Fibroblast of lung (primary cell): ENCODE measurements at regions not wholly inside any gene's neighbourhood (a gene's known extent, or its start where the extent isn't known, plus 50 kb on each side); places are given as distances from the start of the nearest gene placed in this dataset.

Experiments
- DNase-seq, 2 donors: peaks; one replicate each; pipeline versions ENCODE4 v3.0.0 to v3.0.0-alpha.2; 2010; ENCODE audit warnings: low read depth in 2 of 2
- H2AFZ ChIP-seq: 2 replicates; pipeline ENCODE4 v1.5.1; 2012; ENCODE audit warnings: low read length, control low read depth, inconsistent platforms
- H3K27ac ChIP-seq: 2 replicates; pipeline ENCODE4 v1.5.1; 2011; ENCODE audit warnings: low read length, control low read depth; ENCODE audit not compliant: insufficient read depth
- H3K27me3 ChIP-seq: 2 replicates; pipeline ENCODE4 v1.5.1; 2011; ENCODE audit warnings: mild to moderate bottlenecking, low read length; ENCODE audit not compliant: control insufficient read depth, insufficient read depth
- H3K36me3 ChIP-seq: 2 replicates; pipeline ENCODE4 v1.5.1; 2011; ENCODE audit warnings: low read length; ENCODE audit not compliant: control insufficient read depth, insufficient read depth
- H3K4me1 ChIP-seq: 2 replicates; pipeline ENCODE4 v1.5.1; 2011; ENCODE audit warnings: low read length; ENCODE audit not compliant: control insufficient read depth, insufficient read depth; ENCODE audit errors: extremely low read depth
- H3K4me2 ChIP-seq: 2 replicates; pipeline ENCODE4 v1.5.1; 2011; ENCODE audit warnings: low read length, control low read depth; ENCODE audit not compliant: insufficient read depth; ENCODE audit errors: extremely low read depth
- H3K4me3 ChIP-seq, 4 experiments: fragments of 200-600 bp in 1 of 4; sonication (generic) in 1 of 4; replicated peaks in 1 of 4; 2 replicates each; pipeline ENCODE4 v1.5.1; 2011 to 2016; ENCODE audit warnings: low read length in 4 of 4, low read depth in 3 of 4, mild to moderate bottlenecking in 3 of 4, control low read depth in 2 of 4, inconsistent platforms in 1 of 4, mixed read lengths in 1 of 4; ENCODE audit not compliant: insufficient read depth in 1 of 4; ENCODE audit errors: control extremely low read depth in 1 of 4
- H3K79me2 ChIP-seq: 2 replicates; pipeline ENCODE4 v1.5.1; 2012; ENCODE audit warnings: mild to moderate bottlenecking, low read length, inconsistent platforms; ENCODE audit not compliant: control insufficient read depth, insufficient read depth
- H3K9ac ChIP-seq: 2 replicates; pipeline ENCODE4 v1.5.1; 2011; ENCODE audit warnings: mild to moderate bottlenecking, low read length, control low read depth; ENCODE audit not compliant: insufficient read depth
- H3K9me3 ChIP-seq: 2 replicates; pipeline ENCODE4 v1.5.1; 2012; ENCODE audit warnings: low read depth, low read length; ENCODE audit not compliant: control insufficient read depth, insufficient read depth
- H4K20me1 ChIP-seq: 2 replicates; pipeline ENCODE4 v1.5.1; 2011; ENCODE audit warnings: low read length; ENCODE audit not compliant: control insufficient read depth, insufficient read depth; ENCODE audit errors: extremely low read depth
- CTCF ChIP-seq, 2 donors: IDR thresholded peaks in 1 of 2; conservative IDR thresholded peaks in 1 of 2; 1 replicate in 1 of 2; 2 replicates in 1 of 2; pipeline ENCODE4 v1.5.1; 2011 to 2012; ENCODE audit warnings: low read length in 2 of 2, control low read depth in 1 of 2, inconsistent platforms in 1 of 2, low read depth in 1 of 2, mild to moderate bottlenecking in 1 of 2
- EZH2 ChIP-seq: IDR thresholded peaks from 2 replicates; pipeline ENCODE4 v1.5.1; 2012; ENCODE audit warnings: low read length, control low read depth, mild to moderate bottlenecking; ENCODE audit errors: missing control alignments

- Histone ChIP-seq H3K79me2 (no peaks in the 10 kb centered on the region), H3K9ac (no peak overlapping the region), H4K20me1 (no peaks in the 10 kb centered on the region), H3K36me3 (no peaks in the 10 kb centered on the region), H3K27ac (no peak overlapping the region), H3K27me3 (no peaks in the 10 kb centered on the region), H3K4me3 (no peak overlapping the region), H3K4me1 (no peaks in the 10 kb centered on the region), H2AFZ (no peak overlapping the region), H3K4me2 (no peak overlapping the region), H3K9me3 (no peaks in the 10 kb centered on the region)
- peak; percentile 38 to 66 for DNase-seq
- no peak for TF ChIP-seq CTCF (conservative IDR thresholded peaks at IDR 0.05 in 1 of 2, IDR thresholded peaks at IDR 0.05 in 1 of 2; ENCODE audit: low read depth in 1 of 2, low read length in 2 of 2)
- no peak for TF ChIP-seq EZH2
These were observed 154.4 kb downstream of the RPAP3 start for GRCh38 chr12:47551426-47551851.

- H3K4me2 ChIP-seq: no peak overlapping the region
- no peaks in the 10 kb centered on the region for H3K79me2 ChIP-seq
- no peaks in the 10 kb centered on the region for H4K20me1 ChIP-seq
- no peaks in the 10 kb centered on the region for H3K4me1 ChIP-seq
- H2AFZ ChIP-seq: no peak overlapping the region
- no peaks in the 10 kb centered on the region for H3K36me3 ChIP-seq
- H3K27ac ChIP-seq: no peak overlapping the region
- no peak overlapping the region for H3K4me3 ChIP-seq
- no peak overlapping the region for H3K9ac ChIP-seq
- peak in 1 of 2 donors; percentile 18 for DNase-seq
- TF ChIP-seq EZH2 (no peak), CTCF (conservative IDR thresholded peaks at IDR 0.05 in 1 of 2, IDR thresholded peaks at IDR 0.05 in 1 of 2; ENCODE audit: low read depth in 1 of 2, low read length in 2 of 2) (no peak)
- H3K27me3 ChIP-seq: no peaks in the 10 kb centered on the region
- no peaks in the 10 kb centered on the region for H3K9me3 ChIP-seq
These were observed 156.6 kb downstream of the RPAP3 start for GRCh38 chr12:47549258-47549657.

- no peaks in the 10 kb centered on the region for H3K4me1 ChIP-seq
These were observed 157.4 kb downstream of the RPAP3 start for GRCh38 chr12:47548401-47548800.

More at GRCh38 chr12:47548401-47548800, 157.4 kb downstream of the RPAP3 start:
- Histone ChIP-seq H3K9me3 (no peaks in the 10 kb centered on the region), H3K4me3 (no peak overlapping the region), H3K27me3 (no peaks in the 10 kb centered on the region), H3K9ac (no peak overlapping the region), H3K27ac (no peak overlapping the region), H2AFZ (no peak overlapping the region), H3K4me2 (no peak overlapping the region), H3K79me2 (no peaks in the 10 kb centered on the region), H3K36me3 (no peaks in the 10 kb centered on the region), H4K20me1 (no peaks in the 10 kb centered on the region)
- no peak for DNase-seq
- TF ChIP-seq EZH2 (no peak), CTCF (conservative IDR thresholded peaks at IDR 0.05 in 1 of 2, IDR thresholded peaks at IDR 0.05 in 1 of 2; ENCODE audit: low read depth in 1 of 2, low read length in 2 of 2) (no peak)
